Glutamatergic neuron (in vitro differentiated cells): ENCODE measurements at regions not wholly inside any gene's neighbourhood (a gene's known extent, or its start where the extent isn't known, plus 50 kb on each side); places are given as distances from the start of the nearest gene placed in this dataset.

Experiments
- DNase-seq: peaks from one replicate; pipeline ENCODE4 v3.0.0; 2022
- H3K27ac Mint-ChIP-seq: one replicate; pipeline ENCODE4 v1.8.0; 2020; ENCODE audit warnings: mild to moderate bottlenecking, mixed read lengths, inconsistent platforms; ENCODE audit not compliant: unreplicated experiment
- H3K27me3 Mint-ChIP-seq: one replicate; pipeline ENCODE4 v1.8.0; 2020; ENCODE audit warnings: mild to moderate bottlenecking, moderate library complexity, mixed read lengths, inconsistent platforms; ENCODE audit not compliant: unreplicated experiment
- H3K36me3 Mint-ChIP-seq: one replicate; pipeline ENCODE4 v1.8.0; 2020; ENCODE audit warnings: mild to moderate bottlenecking, mixed read lengths, inconsistent platforms; ENCODE audit not compliant: unreplicated experiment
- H3K4me1 Mint-ChIP-seq: one replicate; pipeline ENCODE4 v1.8.0; 2020; ENCODE audit warnings: mild to moderate bottlenecking, low read depth, mixed read lengths, inconsistent platforms; ENCODE audit not compliant: unreplicated experiment
- H3K4me3 Mint-ChIP-seq: one replicate; pipeline ENCODE4 v1.8.0; 2020; ENCODE audit warnings: mild to moderate bottlenecking, mixed read lengths, inconsistent platforms; ENCODE audit not compliant: unreplicated experiment
- H3K9me3 Mint-ChIP-seq: one replicate; pipeline ENCODE4 v1.8.0; 2020; ENCODE audit warnings: mild to moderate bottlenecking, moderate library complexity, mixed read lengths, inconsistent platforms; ENCODE audit not compliant: unreplicated experiment
- TF ChIP-seq, protein P1 (sequence below): fragments of 200-600 bp; sonication (generic); IDR thresholded peaks from one replicate; pipeline ENCODE4 v1.5.0; 2021; ENCODE audit not compliant: partially characterized antibody, unreplicated experiment

DNA sequence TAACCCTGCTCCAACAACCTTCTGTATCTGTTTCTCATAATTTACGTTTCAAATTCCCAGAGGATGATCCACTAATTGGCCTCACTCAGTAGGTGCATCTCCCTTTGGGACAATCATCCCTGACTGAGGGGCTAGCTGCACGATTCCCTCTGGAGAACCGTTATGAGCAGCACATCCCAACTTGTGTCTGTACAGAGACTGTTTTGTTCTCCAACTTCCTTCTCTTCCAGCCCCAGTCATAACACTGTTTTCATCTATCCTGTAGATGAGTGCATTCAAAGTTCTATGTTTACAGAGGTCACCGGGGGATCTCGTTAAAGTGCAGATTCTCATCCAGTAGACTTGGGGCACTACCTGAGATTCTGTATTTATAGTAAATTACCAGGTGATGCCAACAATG, 187.2 kb downstream of the REEP3 start:
- TF ChIP-seq, protein P1, sequence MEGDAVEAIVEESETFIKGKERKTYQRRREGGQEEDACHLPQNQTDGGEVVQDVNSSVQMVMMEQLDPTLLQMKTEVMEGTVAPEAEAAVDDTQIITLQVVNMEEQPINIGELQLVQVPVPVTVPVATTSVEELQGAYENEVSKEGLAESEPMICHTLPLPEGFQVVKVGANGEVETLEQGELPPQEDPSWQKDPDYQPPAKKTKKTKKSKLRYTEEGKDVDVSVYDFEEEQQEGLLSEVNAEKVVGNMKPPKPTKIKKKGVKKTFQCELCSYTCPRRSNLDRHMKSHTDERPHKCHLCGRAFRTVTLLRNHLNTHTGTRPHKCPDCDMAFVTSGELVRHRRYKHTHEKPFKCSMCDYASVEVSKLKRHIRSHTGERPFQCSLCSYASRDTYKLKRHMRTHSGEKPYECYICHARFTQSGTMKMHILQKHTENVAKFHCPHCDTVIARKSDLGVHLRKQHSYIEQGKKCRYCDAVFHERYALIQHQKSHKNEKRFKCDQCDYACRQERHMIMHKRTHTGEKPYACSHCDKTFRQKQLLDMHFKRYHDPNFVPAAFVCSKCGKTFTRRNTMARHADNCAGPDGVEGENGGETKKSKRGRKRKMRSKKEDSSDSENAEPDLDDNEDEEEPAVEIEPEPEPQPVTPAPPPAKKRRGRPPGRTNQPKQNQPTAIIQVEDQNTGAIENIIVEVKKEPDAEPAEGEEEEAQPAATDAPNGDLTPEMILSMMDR = no peak
- peaks cover under 1% of the 10 kb centered on the region for H3K36me3 Mint-ChIP-seq
- no peak overlapping the region for H3K4me3 Mint-ChIP-seq
- no peak overlapping the region for H3K27ac Mint-ChIP-seq
- peaks cover 24% of the 10 kb centered on the region for H3K4me1 Mint-ChIP-seq
- DNase-seq = no peak
- H3K9me3 Mint-ChIP-seq = peaks cover 8% of the 10 kb centered on the region
- peaks cover 6% of the 10 kb centered on the region for H3K27me3 Mint-ChIP-seq

DNA sequence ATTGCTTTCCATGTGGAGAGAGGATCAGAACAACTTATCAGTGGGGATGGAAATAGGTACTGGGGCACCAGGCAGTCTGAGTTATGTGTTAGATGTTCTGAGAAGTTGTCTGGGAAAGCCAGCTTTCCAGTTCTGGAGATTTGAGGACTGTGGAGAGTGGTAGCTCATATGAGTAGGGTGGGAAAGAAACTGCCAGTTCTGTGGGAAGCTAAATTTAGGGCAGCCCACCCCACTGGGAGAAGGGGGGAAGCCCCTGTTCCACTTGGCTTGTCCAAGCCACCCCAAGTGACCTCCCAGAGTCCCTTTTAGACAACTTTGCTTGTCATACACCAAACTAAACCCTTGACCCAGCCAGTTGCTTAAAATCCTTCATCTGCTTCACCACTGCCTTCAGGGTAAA, 189.5 kb downstream of the REEP3 start:
- Mint-ChIP-seq H3K27me3 (peaks cover 6% of the 10 kb centered on the region), H3K4me1 (peaks cover 32% of the 10 kb centered on the region)

DNA sequence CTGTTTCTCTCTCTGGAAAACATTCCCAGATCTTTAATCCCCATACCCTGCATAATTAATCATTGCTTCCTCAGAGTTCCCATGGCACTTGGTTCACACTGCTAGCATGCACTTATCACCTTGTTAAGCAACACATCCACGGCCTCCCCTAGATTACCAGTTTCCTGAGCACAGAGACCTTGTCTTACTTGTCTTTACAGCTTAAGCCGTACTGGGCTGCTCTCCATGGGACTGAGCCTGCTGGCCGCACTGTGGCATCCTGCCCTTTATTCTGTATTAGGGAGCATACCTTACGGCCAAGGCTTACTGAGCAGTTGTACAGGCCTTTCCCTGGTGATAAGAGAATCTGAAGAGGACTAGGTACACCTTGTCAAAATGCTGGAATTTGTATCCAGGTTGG, 190.2 kb downstream of the REEP3 start:
- no peak for DNase-seq
- Mint-ChIP-seq H3K36me3 (no peaks in the 10 kb centered on the region), H3K27me3 (peaks cover 6% of the 10 kb centered on the region), H3K27ac (peak overlapping the region; percentile 25), H3K9me3 (peaks cover 11% of the 10 kb centered on the region), H3K4me3 (no peak overlapping the region), H3K4me1 (peaks cover 37% of the 10 kb centered on the region)
- TF ChIP-seq, protein P1 = no peak

More for the DNA sequence above, 189.5 kb downstream of the REEP3 start:
- Mint-ChIP-seq H3K27ac (peak overlapping the region; percentile 5), H3K4me3 (no peak overlapping the region), H3K36me3 (no peaks in the 10 kb centered on the region), H3K9me3 (peaks cover 11% of the 10 kb centered on the region)
- DNase-seq = no peak
- TF ChIP-seq, protein P1 = no peak

DNA sequence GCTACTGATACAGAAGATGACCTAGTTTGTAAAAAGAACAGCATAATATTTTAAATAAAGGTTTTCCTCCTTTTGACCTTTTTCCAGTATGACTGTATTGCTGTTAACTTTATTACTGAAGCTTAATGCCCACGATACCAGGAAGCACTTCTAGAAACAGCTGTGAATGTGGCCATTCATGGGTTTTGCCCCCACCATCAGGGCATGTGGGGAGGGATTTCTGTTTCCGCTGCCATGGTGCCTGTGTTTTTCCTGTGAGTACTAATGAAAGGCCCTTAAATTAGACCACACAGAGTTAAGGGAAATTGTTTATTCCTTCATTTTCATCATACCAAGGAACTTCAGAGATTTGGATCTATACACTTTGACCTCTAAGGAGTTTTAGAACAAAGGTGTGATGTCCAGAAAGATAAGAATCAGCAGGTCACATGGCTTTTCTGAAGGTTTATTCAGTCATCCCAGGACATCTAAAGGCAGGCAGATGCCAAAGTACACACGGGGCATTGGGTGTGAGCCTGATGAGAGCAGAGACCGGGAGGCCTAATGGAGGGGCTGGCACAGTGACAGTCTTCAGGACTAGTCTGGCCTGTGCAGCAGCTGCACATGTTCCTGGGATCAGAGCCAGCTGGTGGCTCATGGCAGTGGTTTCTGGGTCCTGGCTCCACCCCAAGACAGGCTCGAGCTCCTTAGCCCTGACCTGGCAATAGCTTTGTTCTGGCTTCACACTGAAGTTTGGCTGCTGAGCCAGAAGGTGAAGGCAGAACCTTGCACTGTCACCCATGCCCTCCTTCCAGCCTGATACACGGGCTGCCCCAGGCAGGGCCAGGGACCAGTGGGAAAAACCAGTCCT, 190.9 kb downstream of the REEP3 start:
- Mint-ChIP-seq H3K4me1 (peaks cover 45% of the 10 kb centered on the region), H3K27ac (peak overlapping the region; percentile 100), H3K9me3 (peaks cover 16% of the 10 kb centered on the region), H3K4me3 (peak overlapping the region; percentile 87), H3K27me3 (peaks cover 9% of the 10 kb centered on the region), H3K36me3 (no peaks in the 10 kb centered on the region)
- TF ChIP-seq, protein P1 = no peak
- peak; percentile 42 for DNase-seq

DNA sequence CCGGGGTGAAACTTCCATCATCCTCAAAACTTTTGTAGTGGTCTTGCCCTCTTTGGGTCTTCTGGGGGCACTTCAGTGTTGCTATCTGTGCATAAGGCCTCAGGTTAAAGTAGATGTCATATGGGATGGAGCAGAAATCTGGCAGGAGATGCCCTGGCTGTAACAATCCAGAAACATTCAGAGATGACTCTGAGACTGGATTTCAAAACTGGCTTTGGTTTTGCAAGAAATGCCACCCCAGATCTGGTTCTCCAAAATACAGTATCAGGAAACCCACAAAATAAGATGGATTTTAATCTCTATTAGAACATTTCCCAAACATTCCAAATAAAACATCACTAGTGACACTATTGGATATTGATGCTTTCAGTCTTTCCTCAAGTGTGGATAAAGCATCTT, 191.5 kb downstream of the REEP3 start:
- Mint-ChIP-seq H3K27ac (peak overlapping the region; percentile 100), H3K9me3 (peaks cover 18% of the 10 kb centered on the region), H3K36me3 (no peaks in the 10 kb centered on the region), H3K4me1 (peaks cover 47% of the 10 kb centered on the region), H3K27me3 (peaks cover 9% of the 10 kb centered on the region), H3K4me3 (peak overlapping the region; percentile 87)
- no peak for DNase-seq
- TF ChIP-seq, protein P1 = no peak
